ENCODE measurements at regions not wholly inside any gene's neighbourhood (a gene's known extent, or its start where the extent isn't known, plus 50 kb on each side); places are given as distances from the start of the nearest gene placed in this dataset.

DNA sequence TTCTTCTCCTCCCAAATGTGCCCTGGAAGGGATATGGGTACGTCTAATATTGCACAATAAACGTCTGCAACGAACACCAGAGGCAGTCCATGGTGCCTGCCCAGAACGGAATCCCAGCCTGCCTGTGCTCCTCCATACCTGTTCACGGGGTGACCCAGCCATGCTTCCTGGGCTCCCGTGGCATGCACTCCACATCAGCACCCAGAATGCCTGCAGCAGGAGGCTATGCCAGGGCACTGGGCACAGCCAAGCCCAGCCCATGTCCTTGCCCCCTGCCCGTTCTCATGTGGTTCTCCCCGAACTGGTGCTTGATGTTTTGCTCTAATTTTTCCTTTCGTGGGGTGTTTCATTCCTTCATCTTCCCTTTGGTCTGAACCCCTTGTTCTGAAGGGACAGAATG, 404.3 kb downstream of the BCL11B start:
- no peak for TF ChIP-seq POLR2A (IDR thresholded peaks at IDR 0.05)
- TF ChIP-seq, protein P1, sequence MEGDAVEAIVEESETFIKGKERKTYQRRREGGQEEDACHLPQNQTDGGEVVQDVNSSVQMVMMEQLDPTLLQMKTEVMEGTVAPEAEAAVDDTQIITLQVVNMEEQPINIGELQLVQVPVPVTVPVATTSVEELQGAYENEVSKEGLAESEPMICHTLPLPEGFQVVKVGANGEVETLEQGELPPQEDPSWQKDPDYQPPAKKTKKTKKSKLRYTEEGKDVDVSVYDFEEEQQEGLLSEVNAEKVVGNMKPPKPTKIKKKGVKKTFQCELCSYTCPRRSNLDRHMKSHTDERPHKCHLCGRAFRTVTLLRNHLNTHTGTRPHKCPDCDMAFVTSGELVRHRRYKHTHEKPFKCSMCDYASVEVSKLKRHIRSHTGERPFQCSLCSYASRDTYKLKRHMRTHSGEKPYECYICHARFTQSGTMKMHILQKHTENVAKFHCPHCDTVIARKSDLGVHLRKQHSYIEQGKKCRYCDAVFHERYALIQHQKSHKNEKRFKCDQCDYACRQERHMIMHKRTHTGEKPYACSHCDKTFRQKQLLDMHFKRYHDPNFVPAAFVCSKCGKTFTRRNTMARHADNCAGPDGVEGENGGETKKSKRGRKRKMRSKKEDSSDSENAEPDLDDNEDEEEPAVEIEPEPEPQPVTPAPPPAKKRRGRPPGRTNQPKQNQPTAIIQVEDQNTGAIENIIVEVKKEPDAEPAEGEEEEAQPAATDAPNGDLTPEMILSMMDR (IDR thresholded peaks at IDR 0.05): no peak
